Panc1 (cell line): ENCODE measurements at regions not wholly inside any gene's neighbourhood (a gene's known extent, or its start where the extent isn't known, plus 50 kb on each side); places are given as distances from the start of the nearest gene placed in this dataset.

ENCODE experiments used
- ATAC-seq: fragments of 200-7000 bp; cut with Tn5 transposase; 2 replicates; pipeline ENCODE4 v1.9.1; 2020; ENCODE audit warnings: mild to moderate bottlenecking, moderate library complexity
- BruUV-seq: library from RNA; stranded (reverse); fragments of 400-500 nt; replicated peaks from 2 replicates; lab custom pipeline; 2021; lab: Mats Ljungman, UMichigan
- CTCF ChIA-PET: fragments of 300-600 bp; sonication (Branson Sonifier 250); formaldehyde crosslinking; loops from one replicate; lab custom pipeline; 2022; ENCODE audit warnings: antibody characterized with exemption; lab: Charles Lee
- POLR2A ChIA-PET: fragments of 300-600 bp; sonication (Branson Sonifier 250); formaldehyde crosslinking; loops from one replicate; lab custom pipeline; 2022; ENCODE audit warnings: antibody characterized with exemption; lab: Charles Lee
- DNase-seq: peaks from one replicate; pipeline ENCODE4 v3.0.0-alpha.2; 2010; ENCODE audit warnings: low read depth, low spot score
- H3K27ac ChIP-seq: 2 replicates; pipeline ENCODE4 v1.5.1; 2011; ENCODE audit warnings: mild to moderate bottlenecking, low read length, inconsistent platforms
- H3K27me3 ChIP-seq: fragments of 200-500 bp; sonication (Bioruptor generic); 2 replicates; pipeline ENCODE4 v1.6.0; 2014; ENCODE audit warnings: low read length, inconsistent platforms; ENCODE audit not compliant: control insufficient read depth, insufficient read depth
- H3K36me3 ChIP-seq: fragments of 200-500 bp; sonication (Bioruptor generic); 2 replicates; pipeline ENCODE4 v1.5.1; 2014; ENCODE audit warnings: inconsistent platforms, mild to moderate bottlenecking, low read length, moderate library complexity; ENCODE audit not compliant: control insufficient read depth, insufficient read depth
- H3K4me1 ChIP-seq: 2 replicates; pipeline ENCODE4 v1.5.1; 2011; ENCODE audit warnings: inconsistent platforms, mild to moderate bottlenecking, low read length, moderate library complexity; ENCODE audit not compliant: control insufficient read depth, insufficient read depth
- H3K4me3 ChIP-seq, 2 experiments: 2 replicates each; pipeline ENCODE4 v1.5.1; 2011 to 2012; ENCODE audit warnings: low read depth in 2 of 2, low read length in 2 of 2, mild to moderate bottlenecking in 2 of 2, inconsistent platforms in 1 of 2, moderate library complexity in 1 of 2
- H3K9me3 ChIP-seq: fragments of 200-500 bp; sonication (Bioruptor generic); 2 replicates; pipeline ENCODE4 v1.5.1; 2014; ENCODE audit warnings: low read depth, mild to moderate bottlenecking, inconsistent platforms, low read length, moderate library complexity; ENCODE audit not compliant: control insufficient read depth, insufficient read depth
- POLR2AphosphoS5 ChIP-seq: IDR thresholded peaks from 2 replicates; pipeline ENCODE4 v1.6.1; 2012; ENCODE audit warnings: mild to moderate bottlenecking, low read depth, low read length, moderate library complexity
- SIN3A ChIP-seq: IDR thresholded peaks from 2 replicates; pipeline ENCODE4 v1.6.1; 2012; ENCODE audit warnings: low read depth, mild to moderate bottlenecking, low read length, moderate library complexity, borderline replicate concordance; ENCODE audit not compliant: insufficient read depth
- TCF7L2 ChIP-seq: IDR thresholded peaks from 2 replicates; pipeline ENCODE4 v1.6.1; 2011; ENCODE audit warnings: mild to moderate bottlenecking, low read depth, low read length, inconsistent platforms
- in situ Hi-C: cut with HindIII; loops from 2 replicates; pipeline ENCODE4 v1.10.0; 2016; ENCODE audit warnings: low sequenced_read_pairs, low pct_unique_long_range_greater_than_20kb
- intact Hi-C: fragments of 100-400 bp; cut with micrococcal nuclease; formaldehyde crosslinking; loops from one replicate; pipeline ENCODE4 v1.10.0; 2022; ENCODE audit not compliant: unreplicated experiment
- TF ChIP-seq, protein P1 (sequence below), 2 experiments: IDR thresholded peaks; 2 replicates each; pipeline ENCODE4 v1.6.1; 2011 to 2012; ENCODE audit warnings: low read depth in 2 of 2, control low read depth in 1 of 2, low read length in 1 of 2, mild to moderate bottlenecking in 1 of 2, moderate library complexity in 1 of 2; ENCODE audit not compliant: insufficient read depth in 1 of 2
- TF ChIP-seq, protein P2 (sequence below): fragments of 450-650 bp; IDR thresholded peaks from 2 replicates; pipeline ENCODE4 v1.5.1; 2017; ENCODE audit warnings: mild to moderate bottlenecking

DNA sequence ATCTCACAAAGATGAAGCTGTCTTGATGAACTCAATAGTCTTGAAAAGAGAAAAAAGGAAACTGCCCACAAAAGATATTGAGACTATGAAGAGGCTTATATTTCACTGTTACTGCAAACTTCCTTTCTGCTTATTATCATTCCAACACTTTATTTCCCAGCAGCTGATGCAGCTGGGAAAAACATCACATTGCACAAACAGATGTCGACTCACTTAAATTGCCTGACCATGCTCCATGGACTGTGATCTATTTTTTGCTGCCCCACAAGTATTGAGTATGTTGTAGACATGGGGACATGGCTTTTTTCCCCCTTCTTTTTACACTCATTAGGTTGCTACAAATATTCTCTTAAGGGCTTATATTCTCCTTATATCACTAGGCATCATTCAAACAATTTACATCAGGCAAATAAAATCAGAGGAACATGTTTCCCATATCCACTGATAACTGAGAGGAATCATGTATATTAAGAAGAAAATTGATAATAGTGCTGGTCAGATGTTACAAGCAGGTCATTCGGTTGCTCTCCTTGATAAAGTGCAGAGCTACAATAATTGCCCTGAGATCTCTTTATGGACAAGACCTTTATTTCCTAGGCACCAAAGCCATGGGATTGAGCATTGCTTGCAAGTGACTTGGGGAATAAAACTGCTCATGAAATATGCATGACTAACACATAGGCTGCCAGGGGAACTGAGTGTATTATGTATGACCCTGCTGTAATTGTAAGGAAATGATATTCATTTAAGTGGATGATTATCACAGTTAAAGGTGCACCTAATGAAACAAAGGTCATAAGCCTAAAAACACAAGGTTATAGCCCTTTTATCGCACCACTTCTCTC lies 509.9 kb downstream of the ZNF608 start:
- ChIA-PET POLR2A (no interaction called here), CTCF (no interaction called here)
- TF ChIP-seq SIN3A (no peak), TCF7L2 (no peak), POLR2AphosphoS5 (no peak)
- TF ChIP-seq, protein P1, sequence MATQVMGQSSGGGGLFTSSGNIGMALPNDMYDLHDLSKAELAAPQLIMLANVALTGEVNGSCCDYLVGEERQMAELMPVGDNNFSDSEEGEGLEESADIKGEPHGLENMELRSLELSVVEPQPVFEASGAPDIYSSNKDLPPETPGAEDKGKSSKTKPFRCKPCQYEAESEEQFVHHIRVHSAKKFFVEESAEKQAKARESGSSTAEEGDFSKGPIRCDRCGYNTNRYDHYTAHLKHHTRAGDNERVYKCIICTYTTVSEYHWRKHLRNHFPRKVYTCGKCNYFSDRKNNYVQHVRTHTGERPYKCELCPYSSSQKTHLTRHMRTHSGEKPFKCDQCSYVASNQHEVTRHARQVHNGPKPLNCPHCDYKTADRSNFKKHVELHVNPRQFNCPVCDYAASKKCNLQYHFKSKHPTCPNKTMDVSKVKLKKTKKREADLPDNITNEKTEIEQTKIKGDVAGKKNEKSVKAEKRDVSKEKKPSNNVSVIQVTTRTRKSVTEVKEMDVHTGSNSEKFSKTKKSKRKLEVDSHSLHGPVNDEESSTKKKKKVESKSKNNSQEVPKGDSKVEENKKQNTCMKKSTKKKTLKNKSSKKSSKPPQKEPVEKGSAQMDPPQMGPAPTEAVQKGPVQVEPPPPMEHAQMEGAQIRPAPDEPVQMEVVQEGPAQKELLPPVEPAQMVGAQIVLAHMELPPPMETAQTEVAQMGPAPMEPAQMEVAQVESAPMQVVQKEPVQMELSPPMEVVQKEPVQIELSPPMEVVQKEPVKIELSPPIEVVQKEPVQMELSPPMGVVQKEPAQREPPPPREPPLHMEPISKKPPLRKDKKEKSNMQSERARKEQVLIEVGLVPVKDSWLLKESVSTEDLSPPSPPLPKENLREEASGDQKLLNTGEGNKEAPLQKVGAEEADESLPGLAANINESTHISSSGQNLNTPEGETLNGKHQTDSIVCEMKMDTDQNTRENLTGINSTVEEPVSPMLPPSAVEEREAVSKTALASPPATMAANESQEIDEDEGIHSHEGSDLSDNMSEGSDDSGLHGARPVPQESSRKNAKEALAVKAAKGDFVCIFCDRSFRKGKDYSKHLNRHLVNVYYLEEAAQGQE (IDR thresholded peaks at IDR 0.05; ENCODE audit: insufficient read depth in 1 of 2, low read depth in 2 of 2, low read length in 1 of 2): no peak
- TF ChIP-seq, protein P2, sequence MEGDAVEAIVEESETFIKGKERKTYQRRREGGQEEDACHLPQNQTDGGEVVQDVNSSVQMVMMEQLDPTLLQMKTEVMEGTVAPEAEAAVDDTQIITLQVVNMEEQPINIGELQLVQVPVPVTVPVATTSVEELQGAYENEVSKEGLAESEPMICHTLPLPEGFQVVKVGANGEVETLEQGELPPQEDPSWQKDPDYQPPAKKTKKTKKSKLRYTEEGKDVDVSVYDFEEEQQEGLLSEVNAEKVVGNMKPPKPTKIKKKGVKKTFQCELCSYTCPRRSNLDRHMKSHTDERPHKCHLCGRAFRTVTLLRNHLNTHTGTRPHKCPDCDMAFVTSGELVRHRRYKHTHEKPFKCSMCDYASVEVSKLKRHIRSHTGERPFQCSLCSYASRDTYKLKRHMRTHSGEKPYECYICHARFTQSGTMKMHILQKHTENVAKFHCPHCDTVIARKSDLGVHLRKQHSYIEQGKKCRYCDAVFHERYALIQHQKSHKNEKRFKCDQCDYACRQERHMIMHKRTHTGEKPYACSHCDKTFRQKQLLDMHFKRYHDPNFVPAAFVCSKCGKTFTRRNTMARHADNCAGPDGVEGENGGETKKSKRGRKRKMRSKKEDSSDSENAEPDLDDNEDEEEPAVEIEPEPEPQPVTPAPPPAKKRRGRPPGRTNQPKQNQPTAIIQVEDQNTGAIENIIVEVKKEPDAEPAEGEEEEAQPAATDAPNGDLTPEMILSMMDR: no peak
- H3K9me3 ChIP-seq: no peaks in the 10 kb centered on the region; the same call in 1 of the 2 replicates
- no peak overlapping the region for H3K4me3 ChIP-seq
- in situ Hi-C loops (no loop called here), intact Hi-C loops (no loop called here)
- no peaks in the 10 kb centered on the region for H3K4me1 ChIP-seq
- H3K27me3 ChIP-seq: no peaks in the 10 kb centered on the region
- DNase-seq: no peak
- no TSS peak for BruUV-seq
- no peak for ATAC-seq
- no peak overlapping the region for H3K27ac ChIP-seq
- H3K36me3 ChIP-seq: no peaks in the 10 kb centered on the region

DNA sequence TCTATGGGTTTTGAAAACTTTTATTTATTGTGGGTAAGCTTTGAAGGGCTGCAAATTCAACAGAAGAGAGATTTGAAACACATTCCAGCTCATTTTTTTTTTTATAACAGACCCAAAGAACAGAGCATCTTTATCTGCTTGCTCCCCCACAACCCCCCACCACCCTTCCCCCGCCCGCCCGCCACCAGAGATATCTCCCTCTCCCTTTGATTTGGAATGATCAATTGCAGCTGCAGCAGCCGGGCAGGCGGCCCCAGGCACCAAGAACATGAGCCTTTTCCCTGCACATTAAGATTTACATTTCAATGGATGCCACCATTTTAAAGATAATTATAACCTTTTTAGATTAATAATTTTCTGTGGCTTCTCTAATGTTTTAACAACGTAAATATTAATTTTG lies 510.9 kb downstream of the ZNF608 start:
- ChIA-PET POLR2A (no interaction called here), CTCF (no interaction called here)
- Histone ChIP-seq H3K36me3 (no peaks in the 10 kb centered on the region), H3K9me3 (no peaks in the 10 kb centered on the region; the same call in 1 of the 2 replicates), H3K27ac (no peak overlapping the region), H3K4me1 (no peaks in the 10 kb centered on the region), H3K27me3 (no peaks in the 10 kb centered on the region), H3K4me3 (no peak overlapping the region)
- no peak for DNase-seq
- intact Hi-C loops: no loop called here
- TF ChIP-seq TCF7L2: no peak
- TF ChIP-seq, protein P1 (IDR thresholded peaks at IDR 0.05; ENCODE audit: insufficient read depth in 1 of 2, low read depth in 2 of 2, low read length in 1 of 2): no peak
- no peak for TF ChIP-seq POLR2AphosphoS5
- TF ChIP-seq SIN3A: no peak
- TF ChIP-seq, protein P2: no peak
- BruUV-seq: no TSS peak
- ATAC-seq: no peak
- in situ Hi-C loops: no loop called here
